ENCODE measurements at regions not wholly inside any gene's neighbourhood (a gene's known extent, or its start where the extent isn't known, plus 50 kb on each side); places are given as distances from the start of the nearest gene placed in this dataset.

DNA sequence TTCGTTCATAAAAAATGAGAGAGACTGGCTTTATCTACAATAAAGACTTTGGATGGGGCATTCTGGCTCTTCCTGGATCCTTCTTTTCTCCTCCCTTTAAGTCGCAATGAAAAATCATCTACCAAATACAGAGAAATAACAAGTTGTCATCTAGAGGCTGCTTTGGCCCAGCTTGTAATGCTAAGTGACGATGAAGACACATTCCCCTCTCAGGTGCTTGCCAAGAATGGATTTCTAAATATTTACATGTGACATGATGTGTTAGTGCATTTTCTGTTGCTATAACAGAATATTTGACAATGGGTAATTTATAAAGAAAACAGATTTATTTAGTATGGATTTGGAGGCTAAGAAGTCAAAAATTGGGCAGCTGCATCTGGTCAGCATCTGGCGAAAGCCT is 308.6 kb upstream of the NPVF start:
- no peak for TF ChIP-seq POLR2AphosphoS5 (IDR thresholded peaks at IDR 0.05; ENCODE audit: low read depth, low read length)
- TF ChIP-seq POLR2A (IDR thresholded peaks at IDR 0.05; ENCODE audit: low read depth, low read length), result no peak
- TF ChIP-seq TAF1 (IDR thresholded peaks at IDR 0.05; ENCODE audit: low read depth, low read length), result no peak
